ENCODE measurements at regions not wholly inside any gene's neighbourhood (a gene's known extent, or its start where the extent isn't known, plus 50 kb on each side); places are given as distances from the start of the nearest gene placed in this dataset.

- TF ChIP-seq ISL1 (CRISPR knock-in tag; IDR thresholded peaks at IDR 0.05) (no peak), SNAI2 (CRISPR knock-in tag; IDR thresholded peaks at IDR 0.05) (no peak), GLIS3 (CRISPR knock-in tag; IDR thresholded peaks at IDR 0.05) (no peak), ZFP30 (CRISPR knock-in tag; IDR thresholded peaks at IDR 0.05) (no peak), TSHZ2 (CRISPR knock-in tag; IDR thresholded peaks at IDR 0.05) (no peak)
Measured at GRCh38 chr18:46252759-46253158, 148.6 kb downstream of the HAUS1 start.

All from SK-N-SH treated with all-trans-retinoic acid at 6 μM for 48 hours (cell line).